NCI-H510A (cell line): ENCODE measurements at regions not wholly inside any gene's neighbourhood (a gene's known extent, or its start where the extent isn't known, plus 50 kb on each side); places are given as distances from the start of the nearest gene placed in this dataset.

Experiments used
- DNase-seq: peaks from one replicate; lab custom pipeline; 2025; lab: John Stamatoyannopoulos, UW

GRCh38 chr6:164152611-164153010 is 738.1 kb downstream of the QKI start:
- no peak for DNase-seq

GRCh38 chr6:164151161-164152120 is 736.9 kb downstream of the QKI start:
- no peak for DNase-seq

- no peak for DNase-seq
Measured at GRCh38 chr6:164150232-164150631, 735.7 kb downstream of the QKI start.

- no peak for DNase-seq
Measured at GRCh38 chr6:164148788-164149187, 734.3 kb downstream of the QKI start.

- DNase-seq, result no peak
Measured at GRCh38 chr6:164144316-164144715, 729.8 kb downstream of the QKI start.

GRCh38 chr6:164142322-164142721 is 727.8 kb downstream of the QKI start:
- no peak for DNase-seq

- no peak for DNase-seq
Measured at GRCh38 chr6:164135511-164136132, 721.1 kb downstream of the QKI start.

- no peak for DNase-seq
Measured at GRCh38 chr6:164133095-164133494, 718.6 kb downstream of the QKI start.

- DNase-seq, result no peak
Measured at GRCh38 chr6:164130585-164130984, 716.1 kb downstream of the QKI start.

GRCh38 chr6:164130151-164130550 is 715.6 kb downstream of the QKI start:
- no peak for DNase-seq

- DNase-seq, result no peak
Measured at GRCh38 chr6:164129218-164129617, 714.7 kb downstream of the QKI start.

GRCh38 chr6:164128101-164128500 is 713.6 kb downstream of the QKI start:
- no peak for DNase-seq

- DNase-seq, result no peak
Measured at GRCh38 chr6:164124986-164125385, 710.5 kb downstream of the QKI start.

GRCh38 chr6:164124473-164124872 is 710.0 kb downstream of the QKI start:
- DNase-seq, result no peak

- no peak for DNase-seq
Measured at GRCh38 chr6:164122109-164122508, 707.6 kb downstream of the QKI start.

GRCh38 chr6:164121527-164121926 is 707.0 kb downstream of the QKI start:
- no peak for DNase-seq

GRCh38 chr6:164114651-164115050 is 700.1 kb downstream of the QKI start:
- DNase-seq, result no peak

GRCh38 chr6:164114051-164114450 is 699.5 kb downstream of the QKI start:
- no peak for DNase-seq

- DNase-seq, result no peak
Measured at GRCh38 chr6:164113637-164114036, 699.1 kb downstream of the QKI start.

- DNase-seq, result no peak
Measured at GRCh38 chr6:164109770-164110140, 695.2 kb downstream of the QKI start.

GRCh38 chr6:164108869-164109769 is 694.6 kb downstream of the QKI start:
- DNase-seq, result no peak

- no peak for DNase-seq
Measured at GRCh38 chr6:164108092-164108491, 693.6 kb downstream of the QKI start.
